NB4 (cell line): ENCODE measurements at regions not wholly inside any gene's neighbourhood (a gene's known extent, or its start where the extent isn't known, plus 50 kb on each side); places are given as distances from the start of the nearest gene placed in this dataset.

Source experiments
- CTCF ChIP-seq: IDR thresholded peaks from one replicate; pipeline ENCODE4 v1.5.1; 2012; ENCODE audit warnings: low read depth, low read length
- MYC ChIP-seq: IDR thresholded peaks from 2 replicates; pipeline ENCODE4 v1.6.1; 2011; ENCODE audit warnings: low read depth, low read length
- POLR2A ChIP-seq: IDR thresholded peaks from 2 replicates; pipeline ENCODE4 v1.6.1; 2011; ENCODE audit warnings: mild to moderate bottlenecking; ENCODE audit not compliant: insufficient read length; ENCODE audit errors: extremely low read depth

GRCh38 chr9:29078063-29078666 lies 1504.9 kb upstream of the C9orf72 start:
- no peak for TF ChIP-seq CTCF
- no peak for TF ChIP-seq POLR2A
- no peak for TF ChIP-seq MYC
